Activated CD4-positive, alpha-beta T cell treated with anti-CD3 and anti-CD28 coated beads for 36 hours (primary cell): ENCODE measurements at regions not wholly inside any gene's neighbourhood (a gene's known extent, or its start where the extent isn't known, plus 50 kb on each side); places are given as distances from the start of the nearest gene placed in this dataset.

Source experiments
- ATAC-seq: fragments of 200-7000 bp; cut with Tn5 transposase; one replicate; pipeline ENCODE4 v1.10.0; 2021; ENCODE audit warnings: mild to moderate bottlenecking, moderate library complexity
- CTCF ChIA-PET: fragments of 350-600 bp; sonication (Branson Sonifier 250); formaldehyde crosslinking; loops from one replicate; lab custom pipeline; 2021; ENCODE audit warnings: antibody characterized with exemption; lab: Charles Lee
- POLR2A ChIA-PET: fragments of 350-600 bp; sonication (Branson Sonifier 250); formaldehyde crosslinking; loops from one replicate; lab custom pipeline; 2021; ENCODE audit warnings: antibody characterized with exemption, inconsistent platforms; lab: Charles Lee
- DNase-seq: peaks from one replicate; pipeline ENCODE4 v3.0.0-alpha.2; 2020
- H3K27ac Mint-ChIP-seq: one replicate; pipeline ENCODE4 v1.8.0; 2021; ENCODE audit warnings: mixed read lengths
- H3K27me3 Mint-ChIP-seq: one replicate; pipeline ENCODE4 v1.8.0; 2021; ENCODE audit warnings: mixed read lengths
- H3K36me3 Mint-ChIP-seq: one replicate; pipeline ENCODE4 v1.8.0; 2021; ENCODE audit warnings: low read depth, mixed read lengths
- H3K4me1 Mint-ChIP-seq: one replicate; pipeline ENCODE4 v1.8.0; 2021; ENCODE audit warnings: mixed read lengths
- H3K4me3 Mint-ChIP-seq: one replicate; pipeline ENCODE4 v1.8.0; 2021; ENCODE audit warnings: mild to moderate bottlenecking, moderate library complexity, mixed read lengths
- H3K9me3 Mint-ChIP-seq: one replicate; pipeline ENCODE4 v1.8.0; 2021; ENCODE audit warnings: low read depth, mixed read lengths
- intact Hi-C, 2 experiments: fragments of 100-400 bp; cut with DNase I in 1 of 2; cut with micrococcal nuclease in 1 of 2; formaldehyde crosslinking; loops; one replicate each; pipeline versions ENCODE4 v1.14.2 to v1.15.1; 2022 to 2024; cut with DNase I, micrococcal nuclease

- intact Hi-C loops, result no loop called here
- Mint-ChIP-seq H3K4me1 (no peaks in the 10 kb centered on the region), H3K27me3 (no peaks in the 10 kb centered on the region), H3K36me3 (no peaks in the 10 kb centered on the region), H3K9me3 (peaks cover 3% of the 10 kb centered on the region), H3K27ac (no peak overlapping the region), H3K4me3 (no peak overlapping the region)
- ChIA-PET CTCF (no interaction called here), POLR2A (no interaction called here)
- ATAC-seq (no peak), DNase-seq (no peak)
These were observed 175.2 kb upstream of the SALL1 start for GRCh38 chr16:51326131-51326856.

- no peaks in the 10 kb centered on the region for H3K27me3 Mint-ChIP-seq
- no peaks in the 10 kb centered on the region for H3K4me1 Mint-ChIP-seq
- no peak overlapping the region for H3K27ac Mint-ChIP-seq
- POLR2A ChIA-PET, result no interaction called here
- H3K4me3 Mint-ChIP-seq, result no peak overlapping the region
- DNase-seq (no peak), ATAC-seq (no peak)
- intact Hi-C loops, result no loop called here
- H3K36me3 Mint-ChIP-seq, result no peaks in the 10 kb centered on the region
- CTCF ChIA-PET, result no interaction called here
- peaks cover 7% of the 10 kb centered on the region for H3K9me3 Mint-ChIP-seq
These were observed 170.2 kb upstream of the SALL1 start for GRCh38 chr16:51321251-51321650.

- ChIA-PET POLR2A (no interaction called here), CTCF (no interaction called here)
- Mint-ChIP-seq H3K9me3 (peaks cover 7% of the 10 kb centered on the region), H3K27ac (no peak overlapping the region), H3K27me3 (no peaks in the 10 kb centered on the region), H3K4me1 (no peaks in the 10 kb centered on the region), H3K36me3 (no peaks in the 10 kb centered on the region), H3K4me3 (no peak overlapping the region)
- ATAC-seq (no peak), DNase-seq (no peak)
- intact Hi-C loops, result no loop called here
These were observed 166.5 kb upstream of the SALL1 start for GRCh38 chr16:51317575-51317974.

- Mint-ChIP-seq H3K36me3 (no peaks in the 10 kb centered on the region), H3K27ac (no peak overlapping the region), H3K27me3 (no peaks in the 10 kb centered on the region), H3K4me1 (no peaks in the 10 kb centered on the region), H3K9me3 (peaks cover 2% of the 10 kb centered on the region), H3K4me3 (no peak overlapping the region)
- ChIA-PET POLR2A (no interaction called here), CTCF (no interaction called here)
- intact Hi-C loops, result no loop called here
- no peak for DNase-seq
- ATAC-seq, result no peak
These were observed 162.1 kb upstream of the SALL1 start for GRCh38 chr16:51313198-51313597.

GRCh38 chr16:51312363-51313150 is 161.5 kb upstream of the SALL1 start:
- Mint-ChIP-seq H3K4me1 (no peaks in the 10 kb centered on the region), H3K27ac (no peak overlapping the region), H3K9me3 (no peaks in the 10 kb centered on the region), H3K27me3 (no peaks in the 10 kb centered on the region), H3K36me3 (no peaks in the 10 kb centered on the region), H3K4me3 (no peak overlapping the region)
- DNase-seq, result no peak
- ChIA-PET CTCF (no interaction called here), POLR2A (no interaction called here)
- intact Hi-C loops, result no loop called here
- ATAC-seq, result no peak

GRCh38 chr16:51310159-51310558 is 159.1 kb upstream of the SALL1 start:
- Mint-ChIP-seq H3K36me3 (no peaks in the 10 kb centered on the region), H3K4me1 (no peaks in the 10 kb centered on the region), H3K4me3 (no peak overlapping the region), H3K9me3 (peaks cover 2% of the 10 kb centered on the region), H3K27ac (no peak overlapping the region), H3K27me3 (peaks cover 2% of the 10 kb centered on the region)
- ChIA-PET CTCF (interaction anchor here (0.7 kb wide), 1 partner anchor 599 kb away, joined by 3 read pairs; no protein-coding TSS in a partner anchor), POLR2A (no interaction called here)
- no peak for ATAC-seq
- DNase-seq, result no peak
- intact Hi-C loops, result no loop called here

- no peaks in the 10 kb centered on the region for H3K36me3 Mint-ChIP-seq
- H3K9me3 Mint-ChIP-seq, result peaks cover 2% of the 10 kb centered on the region
- DNase-seq (no peak), ATAC-seq (no peak)
- H3K4me1 Mint-ChIP-seq, result no peaks in the 10 kb centered on the region
- H3K4me3 Mint-ChIP-seq, result no peak overlapping the region
- CTCF ChIA-PET, result no interaction called here
- peaks cover 2% of the 10 kb centered on the region for H3K27me3 Mint-ChIP-seq
- intact Hi-C loops, result no loop called here
- POLR2A ChIA-PET, result no interaction called here
- no peak overlapping the region for H3K27ac Mint-ChIP-seq
These were observed 156.0 kb upstream of the SALL1 start for GRCh38 chr16:51306886-51307595.

- DNase-seq (no peak), ATAC-seq (no peak)
- Mint-ChIP-seq H3K27ac (no peak overlapping the region), H3K4me1 (no peaks in the 10 kb centered on the region), H3K36me3 (no peaks in the 10 kb centered on the region), H3K4me3 (no peak overlapping the region), H3K9me3 (peaks cover 2% of the 10 kb centered on the region), H3K27me3 (peaks cover 2% of the 10 kb centered on the region)
- ChIA-PET POLR2A (no interaction called here), CTCF (no interaction called here)
- intact Hi-C loops, result no loop called here
These were observed 155.0 kb upstream of the SALL1 start for GRCh38 chr16:51306116-51306515.

- ChIA-PET CTCF (interaction anchor here (0.6 kb wide), 1 partner anchor 1410 kb away, joined by 3 read pairs; no protein-coding TSS in a partner anchor), POLR2A (no interaction called here)
- H3K4me1 Mint-ChIP-seq, result no peaks in the 10 kb centered on the region
- peaks cover 2% of the 10 kb centered on the region for H3K9me3 Mint-ChIP-seq
- intact Hi-C loops, result no loop called here
- DNase-seq (no peak), ATAC-seq (no peak)
- H3K36me3 Mint-ChIP-seq, result no peaks in the 10 kb centered on the region
- H3K4me3 Mint-ChIP-seq, result no peak overlapping the region
- H3K27ac Mint-ChIP-seq, result no peak overlapping the region
- peaks cover 2% of the 10 kb centered on the region for H3K27me3 Mint-ChIP-seq
These were observed 154.3 kb upstream of the SALL1 start for GRCh38 chr16:51305337-51305736.

- ATAC-seq, result no peak
- ChIA-PET POLR2A (no interaction called here), CTCF (no interaction called here)
- Mint-ChIP-seq H3K36me3 (no peaks in the 10 kb centered on the region), H3K27me3 (peaks cover 1% of the 10 kb centered on the region), H3K9me3 (peaks cover 5% of the 10 kb centered on the region), H3K27ac (no peak overlapping the region), H3K4me3 (no peak overlapping the region), H3K4me1 (no peaks in the 10 kb centered on the region)
- no peak for DNase-seq
- intact Hi-C loops, result no loop called here
These were observed 151.0 kb upstream of the SALL1 start for GRCh38 chr16:51302042-51302441.

GRCh38 chr16:51298800-51299199 is 147.7 kb upstream of the SALL1 start:
- POLR2A ChIA-PET, result no interaction called here
- peaks cover 6% of the 10 kb centered on the region for H3K9me3 Mint-ChIP-seq
- DNase-seq, result no peak
- H3K27me3 Mint-ChIP-seq, result no peaks in the 10 kb centered on the region
- CTCF ChIA-PET, result no interaction called here
- H3K4me1 Mint-ChIP-seq, result no peaks in the 10 kb centered on the region
- no peak overlapping the region for H3K4me3 Mint-ChIP-seq
- ATAC-seq, result no peak
- H3K27ac Mint-ChIP-seq, result no peak overlapping the region
- no peaks in the 10 kb centered on the region for H3K36me3 Mint-ChIP-seq
- intact Hi-C loops, result no loop called here
